Occipital lobe (tissue), 1 donor: ENCODE measurements at regions not wholly inside any gene's neighbourhood (a gene's known extent, or its start where the extent isn't known, plus 50 kb on each side); places are given as distances from the start of the nearest gene placed in this dataset.
A peak's percentile ranks its signal among the peaks of the same experiment; 100 is the strongest.

ENCODE experiments used
- DNase-seq: peaks from one replicate; lab custom pipeline; 2025; lab: John Stamatoyannopoulos, UW

DNA sequence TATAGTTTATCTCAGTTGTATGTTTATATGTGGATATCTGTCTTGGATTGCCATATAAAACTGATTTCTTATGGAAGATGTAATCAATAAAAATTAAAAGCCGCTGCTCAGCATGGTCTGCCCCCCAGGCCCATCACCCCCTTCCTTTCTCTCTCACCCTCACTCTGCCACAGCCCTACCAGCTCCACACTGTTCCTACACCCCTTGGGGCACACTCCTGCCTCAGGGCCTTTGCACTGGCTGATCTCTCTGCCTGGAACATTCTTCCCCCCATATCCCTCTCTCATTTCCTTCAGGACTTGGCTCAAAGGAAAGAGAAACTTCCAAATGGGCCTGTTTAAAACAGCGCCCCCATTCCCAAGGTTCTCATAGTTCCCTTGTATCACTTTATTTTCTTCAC is 63.1 kb downstream of the LRRC32 start:
- DNase-seq: no peak

- DNase-seq: no peak
Observed at GRCh38 chr11:76605338-76606074, 65.0 kb downstream of the LRRC32 start.

DNA sequence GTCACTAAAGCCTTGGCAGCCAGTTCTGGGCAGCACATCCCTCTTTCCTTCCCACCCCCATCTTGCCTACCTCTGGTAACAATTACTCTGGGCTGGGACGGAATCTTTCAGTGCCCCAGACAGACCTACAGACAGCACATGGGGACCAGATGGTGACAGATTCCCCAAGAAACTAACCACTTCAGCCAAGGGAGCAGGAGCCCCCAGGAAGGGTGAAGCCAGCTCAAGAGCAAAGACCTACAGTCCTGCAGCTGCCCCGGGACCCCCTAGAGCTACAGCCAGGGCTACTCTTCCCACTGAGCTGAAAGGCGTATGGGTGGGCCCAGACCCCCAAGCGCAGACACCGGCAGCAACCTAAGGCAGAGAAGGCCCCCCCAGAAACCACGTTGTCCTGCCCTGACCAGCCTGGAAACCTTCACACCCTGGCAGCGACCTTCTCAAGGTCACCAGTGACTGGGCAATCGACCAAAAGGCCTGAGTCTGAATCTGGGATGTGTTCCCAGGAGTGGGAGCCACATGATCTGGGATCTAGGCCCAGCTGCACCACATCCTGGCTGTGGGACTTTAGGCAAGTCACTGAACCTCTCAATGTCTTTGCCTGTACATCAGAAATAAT is 65.8 kb downstream of the LRRC32 start:
- no peak for DNase-seq

DNA sequence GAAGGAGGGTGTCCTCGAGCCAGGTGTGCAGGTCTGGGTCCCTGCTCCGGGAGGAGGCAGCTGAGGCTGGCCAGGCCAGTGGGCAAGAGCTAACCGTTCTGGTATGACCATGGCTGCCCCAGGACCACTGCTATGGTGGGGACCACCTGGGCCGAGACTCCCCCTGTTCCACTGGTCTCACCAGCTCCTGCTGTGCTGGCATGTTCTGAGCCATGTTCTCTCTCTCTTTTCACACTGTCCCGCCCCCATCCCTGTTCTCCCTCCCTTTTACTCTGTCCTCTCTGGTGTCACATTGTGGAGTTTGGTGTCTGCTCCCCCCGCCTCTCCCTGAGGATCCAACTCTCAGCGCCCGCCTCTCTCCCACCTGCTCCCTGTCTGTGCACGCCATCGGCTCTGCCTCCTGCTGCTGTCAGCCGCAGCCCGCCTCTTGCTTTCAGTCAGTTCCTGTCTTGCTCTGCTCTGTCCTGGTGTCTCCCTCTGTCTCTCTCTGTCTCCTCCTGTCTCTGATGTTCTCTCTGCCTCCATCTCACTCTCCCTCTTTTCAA is 66.4 kb downstream of the LRRC32 start:
- peak; percentile 27 for DNase-seq

DNA sequence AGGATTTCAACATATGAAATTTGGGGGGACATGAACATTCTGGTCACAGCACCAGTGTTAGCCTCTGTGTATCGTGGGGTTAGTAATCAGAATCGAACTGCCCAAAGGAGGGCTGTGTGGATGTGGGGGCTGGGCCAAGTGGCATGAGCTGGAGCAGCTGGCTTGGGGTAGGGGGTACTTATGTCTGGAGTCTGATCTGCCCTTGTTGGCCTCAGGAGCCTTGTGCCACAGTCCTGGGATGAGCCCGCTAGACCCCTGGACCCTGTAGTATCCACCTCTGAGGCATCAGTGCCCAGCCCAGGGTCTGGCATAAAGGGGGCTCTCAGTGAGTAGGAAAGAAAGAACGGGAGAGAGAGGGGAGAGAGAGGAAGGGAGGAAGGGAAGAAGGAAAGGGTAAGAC is 67.3 kb downstream of the LRRC32 start:
- no peak for DNase-seq
